HEK293 (cell line): ENCODE measurements at regions not wholly inside any gene's neighbourhood (a gene's known extent, or its start where the extent isn't known, plus 50 kb on each side); places are given as distances from the start of the nearest gene placed in this dataset.
A peak's percentile ranks its signal among the peaks of the same experiment; 100 is the strongest.

Source experiments
- CTCF ChIA-PET: fragments of 350-600 bp; formaldehyde crosslinking; extraction: SDS; loops from one replicate; lab custom pipeline; 2021; ENCODE audit warnings: antibody characterized with exemption; lab: Yijun Ruan, JAX
- POLR2A ChIA-PET: fragments of 300-600 bp; formaldehyde crosslinking; extraction: SDS; loops from one replicate; lab custom pipeline; 2020; ENCODE audit warnings: antibody characterized with exemption, inconsistent platforms; lab: Yijun Ruan, JAX
- H3K27ac ChIP-seq: fragments of 200-500 bp; sonication (Bioruptor generic); 2 replicates; pipeline ENCODE4 v1.5.1; 2014; ENCODE audit warnings: low read depth, low read length, control low read depth, inconsistent platforms; ENCODE audit errors: extremely low read depth
- H3K36me3 ChIP-seq, 2 experiments: fragments of 200-500 bp in 1 of 2; sonication (Bioruptor generic) in 1 of 2; 1 replicate in 1 of 2; 2 replicates in 1 of 2; pipeline ENCODE4 v1.5.1; 2014 to 2017; ENCODE audit warnings: inconsistent platforms in 2 of 2, low read length in 2 of 2; ENCODE audit not compliant: control insufficient read depth in 2 of 2, insufficient read depth in 1 of 2
- H3K4me1 ChIP-seq: fragments of 200-500 bp; sonication (Bioruptor generic); 2 replicates; pipeline ENCODE4 v1.5.1; 2014; ENCODE audit warnings: mild to moderate bottlenecking, low read length, inconsistent platforms; ENCODE audit not compliant: control insufficient read depth, insufficient read depth
- H3K4me3 ChIP-seq: 2 replicates; pipeline ENCODE4 v1.5.1; 2011; ENCODE audit warnings: low read depth, mild to moderate bottlenecking, control low read depth, low read length, moderate library complexity
- H3K9me3 ChIP-seq: fragments of 200-500 bp; sonication (Bioruptor generic); 2 replicates; pipeline ENCODE4 v1.5.1; 2014; ENCODE audit warnings: low read depth, low read length, inconsistent platforms; ENCODE audit not compliant: control insufficient read depth, insufficient read depth
- KLF10 ChIP-seq: fragments of 450-650 bp; IDR thresholded peaks from 2 replicates; pipeline ENCODE4 v1.5.1; 2018; ENCODE audit warnings: missing biosample characterization, mild to moderate bottlenecking, missing genetic modification characterization
- KLF16 ChIP-seq: fragments of 450-650 bp; formaldehyde crosslinking; IDR thresholded peaks from 2 replicates; pipeline ENCODE4 v1.5.1; 2017; ENCODE audit warnings: missing biosample characterization, missing genetic modification characterization
- MZF1 ChIP-seq: fragments of 450-650 bp; formaldehyde crosslinking; IDR thresholded peaks from 2 replicates; pipeline ENCODE4 v1.5.1; 2017; ENCODE audit warnings: missing biosample characterization, missing genetic modification characterization, borderline replicate concordance
- OSR2 ChIP-seq: fragments of 450-650 bp; formaldehyde crosslinking; IDR thresholded peaks from 2 replicates; pipeline ENCODE4 v1.5.1; 2016; ENCODE audit warnings: missing biosample characterization, missing genetic modification characterization
- TCF7L2 ChIP-seq: IDR thresholded peaks from 2 replicates; pipeline ENCODE4 v1.6.1; 2011; ENCODE audit warnings: low read depth, mild to moderate bottlenecking, inconsistent platforms, low read length, moderate library complexity, borderline replicate concordance
- ZBTB1 ChIP-seq: fragments of 450-650 bp; formaldehyde crosslinking; IDR thresholded peaks from 2 replicates; pipeline ENCODE4 v1.5.1; 2016; ENCODE audit warnings: missing biosample characterization, missing genetic modification characterization
- ZFP41 ChIP-seq: fragments of 450-650 bp; formaldehyde crosslinking; IDR thresholded peaks from 2 replicates; pipeline ENCODE4 v1.5.1; 2016; ENCODE audit warnings: missing biosample characterization, missing genetic modification characterization, borderline replicate concordance
- ZNF10 ChIP-seq: fragments of 450-650 bp; formaldehyde crosslinking; IDR thresholded peaks from 2 replicates; pipeline ENCODE4 v1.5.1; 2017; ENCODE audit warnings: missing biosample characterization, missing genetic modification characterization
- ZNF112 ChIP-seq: fragments of 450-650 bp; formaldehyde crosslinking; IDR thresholded peaks from 2 replicates; pipeline ENCODE4 v1.5.0; 2017; ENCODE audit warnings: missing biosample characterization, missing genetic modification characterization
- ZNF132 ChIP-seq: fragments of 450-650 bp; formaldehyde crosslinking; IDR thresholded peaks from 2 replicates; pipeline ENCODE4 v1.5.1; 2017; ENCODE audit warnings: missing biosample characterization, missing genetic modification characterization, borderline replicate concordance
- ZNF169 ChIP-seq: fragments of 450-650 bp; formaldehyde crosslinking; IDR thresholded peaks from 2 replicates; pipeline ENCODE4 v1.5.1; 2016; ENCODE audit warnings: missing biosample characterization, missing genetic modification characterization
- ZNF19 ChIP-seq: fragments of 450-650 bp; formaldehyde crosslinking; IDR thresholded peaks from 2 replicates; pipeline ENCODE4; 2016; ENCODE audit warnings: missing biosample characterization, missing genetic modification characterization, low read depth
- ZNF423 ChIP-seq: fragments of 450-650 bp; formaldehyde crosslinking; IDR thresholded peaks from 2 replicates; pipeline ENCODE4 v1.5.1; 2016; ENCODE audit warnings: missing biosample characterization, missing genetic modification characterization
- ZNF521 ChIP-seq: fragments of 450-650 bp; formaldehyde crosslinking; IDR thresholded peaks from 2 replicates; pipeline ENCODE4 v1.5.1; 2017; ENCODE audit warnings: missing biosample characterization, mild to moderate bottlenecking, missing genetic modification characterization
- ZNF548 ChIP-seq: fragments of 450-650 bp; formaldehyde crosslinking; IDR thresholded peaks from 2 replicates; pipeline ENCODE4 v1.5.1; 2016; ENCODE audit warnings: missing biosample characterization, missing genetic modification characterization
- ZNF561 ChIP-seq: fragments of 450-650 bp; IDR thresholded peaks from 2 replicates; pipeline ENCODE4 v1.5.1; 2018; ENCODE audit warnings: missing biosample characterization, missing genetic modification characterization, borderline replicate concordance
- ZNF843 ChIP-seq: fragments of 450-650 bp; formaldehyde crosslinking; IDR thresholded peaks from 2 replicates; pipeline ENCODE4 v1.5.1; 2016; ENCODE audit warnings: missing biosample characterization, missing genetic modification characterization
- TF ChIP-seq, protein P1 (sequence below): fragments of 450-650 bp; formaldehyde crosslinking; IDR thresholded peaks from 2 replicates; pipeline ENCODE4 v1.5.1; 2016; ENCODE audit warnings: missing biosample characterization, missing genetic modification characterization
- TF ChIP-seq, protein P2 (sequence below): fragments of 450-650 bp; formaldehyde crosslinking; IDR thresholded peaks from 2 replicates; pipeline ENCODE4; 2016; ENCODE audit warnings: missing biosample characterization, missing genetic modification characterization
- TF ChIP-seq, protein P3 (sequence below): fragments of 450-650 bp; formaldehyde crosslinking; IDR thresholded peaks from 2 replicates; pipeline ENCODE4 v1.5.1; 2016; ENCODE audit warnings: missing biosample characterization, missing genetic modification characterization
- TF ChIP-seq, protein P4 (sequence below): fragments of 450-650 bp; formaldehyde crosslinking; IDR thresholded peaks from 2 replicates; pipeline ENCODE4 v1.5.1; 2017; ENCODE audit warnings: missing biosample characterization, missing genetic modification characterization

DNA sequence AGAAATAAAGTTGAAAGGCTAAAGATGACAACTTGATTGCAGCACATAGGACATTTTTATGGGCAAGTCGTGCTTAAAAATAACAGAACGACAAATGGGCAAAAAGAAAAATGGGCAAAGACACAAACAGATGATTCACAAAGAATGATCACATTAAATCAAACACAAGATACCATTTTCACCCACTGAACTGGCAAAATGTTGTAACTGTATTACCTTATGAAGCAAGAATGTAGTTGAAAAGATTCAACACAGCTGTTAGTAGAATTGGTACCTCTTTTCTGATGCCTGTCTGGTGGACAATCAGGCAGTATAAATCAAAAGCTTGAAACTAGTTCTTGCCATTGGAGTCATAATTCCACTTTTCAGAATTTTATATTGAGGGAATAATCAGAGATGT, 81.0 kb upstream of the PALM2AKAP2 start:
- no peaks in the 10 kb centered on the region for H3K36me3 ChIP-seq
- POLR2A ChIA-PET: no interaction called here
- H3K9me3 ChIP-seq: no peaks in the 10 kb centered on the region
- no peak overlapping the region for H3K4me3 ChIP-seq
- no peak for TF ChIP-seq ZBTB1 (tag by site-specific recombination)
- no peak for TF ChIP-seq ZNF10 (tag by site-specific recombination)
- no peak for TF ChIP-seq ZFP41
- TF ChIP-seq ZNF132 (tag by site-specific recombination): no peak
- TF ChIP-seq ZNF169 (tag by site-specific recombination): no peak
- TF ChIP-seq ZNF843 (tag by site-specific recombination): no peak
- TF ChIP-seq ZNF112 (tag by site-specific recombination): no peak
- no peak for TF ChIP-seq ZNF19 (tag by site-specific recombination)
- no peak for TF ChIP-seq ZNF521
- no peak for TF ChIP-seq ZNF423
- TF ChIP-seq, protein P1, sequence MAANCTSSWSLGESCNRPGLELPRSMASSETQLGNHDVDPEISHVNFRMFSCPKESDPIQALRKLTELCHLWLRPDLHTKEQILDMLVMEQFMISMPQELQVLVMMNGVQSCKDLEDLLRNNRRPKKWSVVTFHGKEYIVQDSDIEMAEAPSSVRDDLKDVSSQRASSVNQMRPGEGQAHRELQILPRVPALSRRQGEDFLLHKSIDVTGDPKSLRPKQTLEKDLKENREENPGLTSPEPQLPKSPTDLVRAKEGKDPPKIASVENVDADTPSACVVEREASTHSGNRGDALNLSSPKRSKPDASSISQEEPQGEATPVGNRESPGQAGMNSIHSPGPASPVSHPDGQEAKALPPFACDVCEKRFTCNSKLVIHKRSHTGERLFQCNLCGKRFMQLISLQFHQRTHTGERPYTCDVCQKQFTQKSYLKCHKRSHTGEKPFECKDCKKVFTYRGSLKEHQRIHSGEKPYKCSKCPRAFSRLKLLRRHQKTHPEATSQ (tag by site-specific recombination): no peak
- TF ChIP-seq, protein P2, sequence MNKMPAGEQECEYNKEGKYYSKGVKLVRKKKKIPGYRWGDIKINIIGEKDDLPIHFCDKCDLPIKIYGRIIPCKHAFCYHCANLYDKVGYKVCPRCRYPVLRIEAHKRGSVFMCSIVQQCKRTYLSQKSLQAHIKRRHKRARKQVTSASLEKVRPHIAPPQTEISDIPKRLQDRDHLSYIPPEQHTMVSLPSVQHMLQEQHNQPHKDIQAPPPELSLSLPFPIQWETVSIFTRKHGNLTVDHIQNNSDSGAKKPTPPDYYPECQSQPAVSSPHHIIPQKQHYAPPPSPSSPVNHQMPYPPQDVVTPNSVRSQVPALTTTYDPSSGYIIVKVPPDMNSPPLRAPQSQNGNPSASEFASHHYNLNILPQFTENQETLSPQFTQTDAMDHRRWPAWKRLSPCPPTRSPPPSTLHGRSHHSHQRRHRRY (tag by site-specific recombination): no peak
- TF ChIP-seq KLF10 (tag by site-specific recombination): no peak
- no peak for TF ChIP-seq ZNF548 (tag by site-specific recombination)
- TF ChIP-seq OSR2 (tag by site-specific recombination): no peak
- CTCF ChIA-PET: no interaction called here
- no peak overlapping the region for H3K27ac ChIP-seq
- H3K4me1 ChIP-seq: peaks cover 4% of the 10 kb centered on the region; the same call in 1 of the 2 replicates

DNA sequence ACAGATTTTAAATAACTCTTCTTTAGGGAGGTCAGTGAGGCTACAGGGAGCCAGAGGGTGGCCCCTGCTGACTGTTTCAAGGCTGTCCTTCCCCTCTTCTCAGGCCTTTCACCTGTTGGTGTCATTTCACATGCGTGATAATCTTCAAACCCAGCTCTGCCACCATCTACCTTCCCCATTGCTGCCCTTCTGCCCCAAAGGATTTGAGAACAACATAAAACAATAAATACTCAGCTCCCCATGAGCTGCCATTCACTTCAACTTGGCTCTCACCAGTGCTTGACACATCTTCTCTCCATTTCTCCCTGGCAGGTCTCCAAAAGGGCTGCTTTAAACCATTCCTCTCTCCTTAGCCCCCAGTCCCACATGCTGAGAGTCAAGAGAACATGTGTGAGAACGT, 75.5 kb upstream of the PALM2AKAP2 start:
- POLR2A ChIA-PET: no interaction called here
- CTCF ChIA-PET: interaction anchor here (0.6 to 1.2 kb wide), 2 partner anchors 40 to 114 kb away, joined by 3 read pairs; no protein-coding TSS in a partner anchor

DNA sequence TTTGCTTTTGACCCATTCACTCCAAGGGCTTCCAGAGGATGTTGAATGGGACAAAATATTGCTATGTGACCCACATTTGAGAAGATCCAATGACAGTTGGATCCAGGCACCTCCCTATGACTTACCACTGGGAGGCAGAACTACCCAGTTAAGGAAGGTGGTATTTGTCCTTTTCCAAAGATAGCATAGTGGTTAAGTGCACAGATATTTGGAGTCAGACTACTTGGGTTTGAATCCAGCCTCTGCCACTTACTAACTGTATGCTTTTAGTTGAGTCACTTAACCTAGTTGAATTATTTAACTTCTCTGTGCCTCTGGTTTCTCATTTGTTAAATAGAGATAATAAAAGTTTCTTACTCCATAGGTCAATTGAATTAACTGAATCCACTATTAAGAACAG, 74.5 kb upstream of the PALM2AKAP2 start:
- Histone ChIP-seq H3K36me3 (no peaks in the 10 kb centered on the region), H3K9me3 (no peaks in the 10 kb centered on the region), H3K27ac (no peak overlapping the region), H3K4me3 (no peak overlapping the region), H3K4me1 (no peaks in the 10 kb centered on the region)
- ChIA-PET CTCF (interaction anchor here (0.6 kb wide), 1 partner anchor 107 kb away, joined by 3 read pairs; no protein-coding TSS in a partner anchor), POLR2A (no interaction called here)
- TF ChIP-seq ZNF548 (tag by site-specific recombination) (no peak), ZNF561 (0 out of 2 replicates have a peak, but pooled peaks have one; percentile 40), ZNF843 (tag by site-specific recombination) (no peak), KLF16 (tag by site-specific recombination) (no peak)
- TF ChIP-seq, protein P3, sequence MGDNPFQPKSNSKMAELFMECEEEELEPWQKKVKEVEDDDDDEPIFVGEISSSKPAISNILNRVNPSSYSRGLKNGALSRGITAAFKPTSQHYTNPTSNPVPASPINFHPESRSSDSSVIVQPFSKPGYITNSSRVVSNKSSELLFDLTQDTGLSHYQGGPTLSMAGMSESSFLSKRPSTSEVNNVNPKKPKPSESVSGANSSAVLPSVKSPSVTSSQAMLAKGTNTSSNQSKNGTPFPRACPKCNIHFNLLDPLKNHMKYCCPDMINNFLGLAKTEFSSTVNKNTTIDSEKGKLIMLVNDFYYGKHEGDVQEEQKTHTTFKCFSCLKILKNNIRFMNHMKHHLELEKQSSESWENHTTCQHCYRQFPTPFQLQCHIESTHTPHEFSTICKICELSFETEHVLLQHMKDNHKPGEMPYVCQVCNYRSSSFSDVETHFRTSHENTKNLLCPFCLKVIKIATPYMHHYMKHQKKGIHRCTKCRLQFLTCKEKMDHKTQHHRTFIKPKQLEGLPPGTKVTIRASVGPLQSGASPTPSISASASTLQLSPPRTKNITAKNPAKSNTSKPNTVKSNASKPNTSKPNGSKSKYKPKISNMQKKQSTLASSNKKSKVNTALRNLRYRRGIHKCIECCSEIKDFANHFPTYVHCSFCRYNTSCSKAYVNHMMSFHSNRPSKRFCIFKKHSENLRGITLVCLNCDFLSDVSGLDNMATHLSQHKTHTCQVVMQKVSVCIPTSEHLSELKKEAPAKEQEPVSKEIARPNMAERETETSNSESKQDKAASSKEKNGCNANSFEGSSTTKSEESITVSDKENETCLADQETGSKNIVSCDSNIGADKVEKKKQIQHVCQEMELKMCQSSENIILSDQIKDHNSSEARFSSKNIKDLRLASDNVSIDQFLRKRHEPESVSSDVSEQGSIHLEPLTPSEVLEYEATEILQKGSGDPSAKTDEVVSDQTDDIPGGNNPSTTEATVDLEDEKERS (tag by site-specific recombination): no peak

More for the DNA sequence above, 75.5 kb upstream of the PALM2AKAP2 start:
- Histone ChIP-seq H3K27ac (no peak overlapping the region), H3K36me3 (no peaks in the 10 kb centered on the region), H3K9me3 (no peaks in the 10 kb centered on the region), H3K4me1 (no peaks in the 10 kb centered on the region), H3K4me3 (no peak overlapping the region)
- TF ChIP-seq TCF7L2: no peak
- TF ChIP-seq, protein P4, sequence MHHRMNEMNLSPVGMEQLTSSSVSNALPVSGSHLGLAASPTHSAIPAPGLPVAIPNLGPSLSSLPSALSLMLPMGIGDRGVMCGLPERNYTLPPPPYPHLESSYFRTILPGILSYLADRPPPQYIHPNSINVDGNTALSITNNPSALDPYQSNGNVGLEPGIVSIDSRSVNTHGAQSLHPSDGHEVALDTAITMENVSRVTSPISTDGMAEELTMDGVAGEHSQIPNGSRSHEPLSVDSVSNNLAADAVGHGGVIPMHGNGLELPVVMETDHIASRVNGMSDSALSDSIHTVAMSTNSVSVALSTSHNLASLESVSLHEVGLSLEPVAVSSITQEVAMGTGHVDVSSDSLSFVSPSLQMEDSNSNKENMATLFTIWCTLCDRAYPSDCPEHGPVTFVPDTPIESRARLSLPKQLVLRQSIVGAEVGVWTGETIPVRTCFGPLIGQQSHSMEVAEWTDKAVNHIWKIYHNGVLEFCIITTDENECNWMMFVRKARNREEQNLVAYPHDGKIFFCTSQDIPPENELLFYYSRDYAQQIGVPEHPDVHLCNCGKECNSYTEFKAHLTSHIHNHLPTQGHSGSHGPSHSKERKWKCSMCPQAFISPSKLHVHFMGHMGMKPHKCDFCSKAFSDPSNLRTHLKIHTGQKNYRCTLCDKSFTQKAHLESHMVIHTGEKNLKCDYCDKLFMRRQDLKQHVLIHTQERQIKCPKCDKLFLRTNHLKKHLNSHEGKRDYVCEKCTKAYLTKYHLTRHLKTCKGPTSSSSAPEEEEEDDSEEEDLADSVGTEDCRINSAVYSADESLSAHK (tag by site-specific recombination): peak; percentile 62; the same call in 1 of the 2 replicates
- TF ChIP-seq MZF1 (tag by site-specific recombination): no peak
